SU-DHL-6 (cell line): ENCODE measurements at regions not wholly inside any gene's neighbourhood (a gene's known extent, or its start where the extent isn't known, plus 50 kb on each side); places are given as distances from the start of the nearest gene placed in this dataset.

Experiments
- H2AFZ ChIP-seq: fragments of 200-600 bp; sonication (generic); 2 replicates; pipeline ENCODE4 v1.6.1; 2014; ENCODE audit warnings: low read depth, mild to moderate bottlenecking, moderate library complexity, mixed read lengths, antibody characterized with exemption, low read length; ENCODE audit not compliant: severe bottlenecking
- H3F3A ChIP-seq: fragments of 200-600 bp; shearing (Covaris generic); 2 replicates; pipeline ENCODE4 v1.6.0; 2016; ENCODE audit warnings: antibody characterized with exemption, mild to moderate bottlenecking; ENCODE audit not compliant: insufficient read depth
- H3K27ac ChIP-seq: fragments of 200-600 bp; sonication (generic); 2 replicates; pipeline ENCODE4 v1.5.1; 2016; ENCODE audit warnings: low read depth, mild to moderate bottlenecking, low read length, moderate library complexity, mixed read lengths
- H3K27me3 ChIP-seq: fragments of 200-600 bp; sonication (generic), shearing (Covaris generic); 2 replicates; pipeline ENCODE4 v1.6.0; 2014; ENCODE audit warnings: mild to moderate bottlenecking, low read length
- H3K36me3 ChIP-seq: fragments of 200-600 bp; sonication (generic); 2 replicates; pipeline ENCODE4 v1.6.1; 2014; ENCODE audit warnings: mild to moderate bottlenecking, low read length, mixed read lengths
- H3K4me2 ChIP-seq: fragments of 300-600, 200-600 bp; shearing (Covaris generic), sonication (generic); 2 replicates; pipeline ENCODE4 v1.6.0; 2014; ENCODE audit warnings: low read length, low read depth, mild to moderate bottlenecking; ENCODE audit not compliant: poor library complexity, severe bottlenecking
- H3K4me3 ChIP-seq: fragments of 200-600 bp; sonication (generic); 2 replicates; pipeline ENCODE4 v1.5.1; 2014; ENCODE audit warnings: antibody characterized with exemption, low read length, mild to moderate bottlenecking, mixed read lengths; ENCODE audit not compliant: insufficient read depth, poor library complexity, severe bottlenecking
- H3K79me2 ChIP-seq: fragments of 200-600 bp; sonication (generic); 2 replicates; pipeline ENCODE4 v1.6.1; 2014; ENCODE audit warnings: mild to moderate bottlenecking, low read length, moderate library complexity; ENCODE audit not compliant: insufficient read depth
- H3K9ac ChIP-seq: fragments of 200-600 bp; sonication (generic); 2 replicates; pipeline ENCODE4 v1.7.0; 2014; ENCODE audit warnings: mild to moderate bottlenecking, low read length
- H3K9me2 ChIP-seq: fragments of 200-600 bp; sonication (generic); replicated peaks from 2 replicates; pipeline ENCODE4 v1.6.1; 2014; ENCODE audit warnings: low read length; ENCODE audit not compliant: insufficient read depth
- H3K9me3 ChIP-seq: fragments of 200-600 bp; sonication (generic); 2 replicates; pipeline ENCODE4 v1.6.1; 2014; ENCODE audit warnings: low read length, mixed read lengths; ENCODE audit not compliant: insufficient read depth
- H4K20me1 ChIP-seq: fragments of 200-600 bp; sonication (generic); 2 replicates; pipeline ENCODE4 v1.6.1; 2014; ENCODE audit warnings: low read depth, mild to moderate bottlenecking, antibody characterized with exemption, low read length, moderate library complexity, mixed read lengths
- EZH2phosphoT487 ChIP-seq: fragments of 200-600 bp; sonication (generic), shearing (Covaris generic); conservative IDR thresholded peaks from 2 replicates; pipeline ENCODE4 v1.6.1; 2018; ENCODE audit warnings: mild to moderate bottlenecking, antibody characterized with exemption, low read length, moderate library complexity, mixed read lengths
- TF ChIP-seq, protein P1 (sequence below): fragments of 200-600 bp; sonication (generic); IDR thresholded peaks from one replicate; pipeline ENCODE4 v1.5.1; 2017; ENCODE audit warnings: antibody characterized with exemption, mild to moderate bottlenecking, low read length, moderate library complexity; ENCODE audit not compliant: insufficient read depth, poor library complexity, severe bottlenecking

DNA sequence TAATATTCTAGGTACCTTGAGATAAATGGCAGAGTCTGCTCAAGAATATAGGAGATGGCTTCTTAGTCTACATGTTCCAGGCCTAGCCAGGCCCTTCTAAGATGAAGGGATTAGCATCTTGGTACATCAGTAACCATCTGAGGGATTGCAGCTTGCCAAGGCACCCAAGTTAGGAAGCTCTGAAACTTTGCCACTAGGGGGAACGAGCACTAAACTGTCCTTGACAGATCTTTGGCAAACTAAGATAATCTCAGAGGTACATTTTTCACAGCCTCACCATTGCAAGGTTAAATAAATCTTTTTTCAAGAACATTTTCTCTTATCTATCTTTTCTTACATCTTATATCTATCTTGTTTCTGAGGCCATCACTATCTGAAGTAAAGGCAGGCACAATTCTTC lies 351.2 kb downstream of the RAP2B start:
- Histone ChIP-seq H3K4me3 (no peak overlapping the region), H3K79me2 (no peaks in the 10 kb centered on the region), H3F3A (no peaks in the 10 kb centered on the region; the same call in 1 of the 2 replicates), H3K27ac (no peak overlapping the region), H3K36me3 (no peaks in the 10 kb centered on the region), H3K27me3 (no peaks in the 10 kb centered on the region), H4K20me1 (no peaks in the 10 kb centered on the region), H3K9ac (no peak overlapping the region), H3K4me2 (no peak overlapping the region), H3K9me3 (no peaks in the 10 kb centered on the region), H2AFZ (no peak overlapping the region), H3K9me2 (no peaks in the 10 kb centered on the region)
- TF ChIP-seq, protein P1, sequence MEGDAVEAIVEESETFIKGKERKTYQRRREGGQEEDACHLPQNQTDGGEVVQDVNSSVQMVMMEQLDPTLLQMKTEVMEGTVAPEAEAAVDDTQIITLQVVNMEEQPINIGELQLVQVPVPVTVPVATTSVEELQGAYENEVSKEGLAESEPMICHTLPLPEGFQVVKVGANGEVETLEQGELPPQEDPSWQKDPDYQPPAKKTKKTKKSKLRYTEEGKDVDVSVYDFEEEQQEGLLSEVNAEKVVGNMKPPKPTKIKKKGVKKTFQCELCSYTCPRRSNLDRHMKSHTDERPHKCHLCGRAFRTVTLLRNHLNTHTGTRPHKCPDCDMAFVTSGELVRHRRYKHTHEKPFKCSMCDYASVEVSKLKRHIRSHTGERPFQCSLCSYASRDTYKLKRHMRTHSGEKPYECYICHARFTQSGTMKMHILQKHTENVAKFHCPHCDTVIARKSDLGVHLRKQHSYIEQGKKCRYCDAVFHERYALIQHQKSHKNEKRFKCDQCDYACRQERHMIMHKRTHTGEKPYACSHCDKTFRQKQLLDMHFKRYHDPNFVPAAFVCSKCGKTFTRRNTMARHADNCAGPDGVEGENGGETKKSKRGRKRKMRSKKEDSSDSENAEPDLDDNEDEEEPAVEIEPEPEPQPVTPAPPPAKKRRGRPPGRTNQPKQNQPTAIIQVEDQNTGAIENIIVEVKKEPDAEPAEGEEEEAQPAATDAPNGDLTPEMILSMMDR, result no peak
- no peak for TF ChIP-seq EZH2phosphoT487

DNA sequence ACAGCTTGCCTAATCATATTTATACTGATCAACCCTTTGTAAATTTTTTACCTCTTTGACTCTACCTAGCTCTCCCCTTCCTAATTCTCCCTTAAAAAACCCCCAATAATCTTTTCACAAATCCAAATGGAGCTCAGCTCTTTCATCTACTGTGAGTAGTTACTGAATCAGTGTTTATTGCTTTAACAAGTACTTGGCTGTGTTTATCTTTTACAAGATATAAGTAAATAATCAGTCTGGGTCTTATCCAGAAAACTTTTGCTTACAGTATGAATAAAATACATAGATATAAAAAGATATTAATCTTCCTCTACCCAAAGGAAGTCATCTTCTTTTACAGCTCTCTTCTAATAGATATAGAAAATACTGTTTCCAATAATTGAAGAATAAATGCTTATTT lies 366.4 kb downstream of the RAP2B start:
- TF ChIP-seq, protein P1, result no peak
- TF ChIP-seq EZH2phosphoT487, result no peak
- Histone ChIP-seq H3K4me2 (no peak overlapping the region), H3F3A (no peaks in the 10 kb centered on the region), H3K27ac (no peak overlapping the region), H2AFZ (no peak overlapping the region), H3K9ac (no peak overlapping the region), H3K27me3 (no peaks in the 10 kb centered on the region), H3K9me2 (no peaks in the 10 kb centered on the region), H3K36me3 (peaks cover 26% of the 10 kb centered on the region; the same call in 1 of the 2 replicates), H3K9me3 (peaks cover 16% of the 10 kb centered on the region; the same call in 1 of the 2 replicates), H3K79me2 (no peaks in the 10 kb centered on the region), H4K20me1 (no peaks in the 10 kb centered on the region), H3K4me3 (no peak overlapping the region)

DNA sequence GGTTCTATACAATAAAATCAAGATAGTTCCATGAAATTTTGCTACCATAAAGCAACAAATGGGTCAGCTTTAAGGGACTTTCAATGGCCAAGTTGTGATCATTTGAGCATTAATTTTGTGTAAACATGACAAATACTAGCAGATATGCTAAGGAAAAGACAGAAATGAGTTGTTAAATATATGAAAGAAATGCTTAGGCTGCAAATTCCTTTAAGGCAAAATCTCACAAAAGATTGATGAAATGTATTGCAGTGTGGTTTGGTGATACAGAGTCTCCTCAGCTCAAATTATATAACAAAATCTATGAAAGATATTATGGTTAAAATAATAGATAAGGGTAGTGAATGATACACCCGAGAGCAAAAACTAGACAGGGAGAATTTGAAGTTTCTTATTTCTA lies 377.2 kb downstream of the RAP2B start:
- no peaks in the 10 kb centered on the region for H3K9me2 ChIP-seq
- H4K20me1 ChIP-seq, result no peaks in the 10 kb centered on the region
- no peak overlapping the region for H3K4me3 ChIP-seq
- no peaks in the 10 kb centered on the region; the same call in 1 of the 2 replicates for H3K36me3 ChIP-seq
- H2AFZ ChIP-seq, result no peak overlapping the region
- TF ChIP-seq, protein P1, result no peak
- no peak for TF ChIP-seq EZH2phosphoT487
- H3K27me3 ChIP-seq, result no peaks in the 10 kb centered on the region
- no peak overlapping the region for H3K27ac ChIP-seq
- no peaks in the 10 kb centered on the region for H3K79me2 ChIP-seq
- no peak overlapping the region for H3K9ac ChIP-seq
- no peak overlapping the region for H3K4me2 ChIP-seq
- no peaks in the 10 kb centered on the region for H3F3A ChIP-seq
- H3K9me3 ChIP-seq, result no peaks in the 10 kb centered on the region
